ENCODE measurements at regions not wholly inside any gene's neighbourhood (a gene's known extent, or its start where the extent isn't known, plus 50 kb on each side); places are given as distances from the start of the nearest gene placed in this dataset.

GRCh38 chr12:132423251-132423819, 66.6 kb upstream of the FBRSL1 start:
- no peak for TF ChIP-seq CTCF (conservative IDR thresholded peaks at IDR 0.05; ENCODE audit: low read depth, low read length)
- no peak for TF ChIP-seq MXI1 (IDR thresholded peaks at IDR 0.05; ENCODE audit: borderline replicate concordance, low read depth, low read length)
- no peak for TF ChIP-seq BHLHE40 (IDR thresholded peaks at IDR 0.05; ENCODE audit: low read depth, low read length)
- TF ChIP-seq SMC3 (IDR thresholded peaks at IDR 0.05; ENCODE audit: low read depth, low read length): no peak

Data from IMR-90 (cell line).